Prostate gland (tissue), 2 donors: ENCODE measurements at regions not wholly inside any gene's neighbourhood (a gene's known extent, or its start where the extent isn't known, plus 50 kb on each side); places are given as distances from the start of the nearest gene placed in this dataset.

ENCODE experiments used
- DNase-seq: peaks from one replicate; pipeline ENCODE4 v3.0.0-alpha.2; 2019; ENCODE audit warnings: low spot score
- H3K27ac ChIP-seq, 2 donors: fragments of 200-600 bp; sonication (generic); 2 replicates each; pipeline ENCODE4 v1.5.1; 2017 to 2019
- H3K27me3 ChIP-seq: fragments of 200-600 bp; sonication (generic); replicated peaks from 2 replicates; pipeline ENCODE4 v1.5.1; 2019; ENCODE audit not compliant: insufficient read depth
- H3K36me3 ChIP-seq, 2 donors: fragments of 200-600 bp; sonication (generic); 1 replicate in 1 of 2; 2 replicates in 1 of 2; pipeline versions ENCODE4 v1.5.1 to v1.8.1; 2017 to 2019
- H3K4me1 ChIP-seq: fragments of 200-600 bp; sonication (generic); replicated peaks from 2 replicates; pipeline ENCODE4 v1.5.1; 2019
- H3K4me3 ChIP-seq, 2 donors: fragments of 200-600 bp; sonication (generic); 2 replicates each; pipeline ENCODE4 v1.5.1; 2017 to 2019
- H3K9me3 ChIP-seq: fragments of 200-600 bp; sonication (generic); 2 replicates; pipeline ENCODE4 v1.5.1; 2017
- CTCF ChIP-seq, 4 experiments: fragments of 200-600 bp in 2 of 4; fragments of 450-650 bp in 2 of 4; sonication (generic) in 2 of 4; IDR thresholded peaks; 1 replicate in 3 of 4; 2 replicates in 1 of 4; pipeline ENCODE4 v1.5.1; 2016 to 2019; ENCODE audit warnings: antibody characterized with exemption in 4 of 4, mild to moderate bottlenecking in 2 of 4, moderate library complexity in 2 of 4
- POLR2A ChIP-seq: fragments of 450-650 bp; IDR thresholded peaks from one replicate; pipeline ENCODE4 v1.6.1; 2016; ENCODE audit warnings: antibody characterized with exemption, mild to moderate bottlenecking
- POLR2AphosphoS5 ChIP-seq: sonication (generic); formaldehyde crosslinking; IDR thresholded peaks from one replicate; pipeline ENCODE4 v1.6.1; 2017; ENCODE audit warnings: antibody characterized with exemption
- WGBS: methylation state at CpG from one replicate; pipeline ENCODE4 v1.1.5; 2018; 5-methylcytosine and 5-hydroxymethylcytosine counted together
- intact Hi-C: fragments of 100-400 bp; cut with DNase I; formaldehyde crosslinking; loops from one replicate; pipeline ENCODE4 v1.14.2; 2022

GRCh38 chr18:41899535-41899934 is 55.5 kb upstream of the PIK3C3 start:
- no peaks in the 10 kb centered on the region for H3K4me1 ChIP-seq
- H3K4me3 ChIP-seq = no peak overlapping the region
- TF ChIP-seq POLR2A = no peak
- no peak for TF ChIP-seq CTCF (IDR thresholded peaks at IDR 0.05)
- no peak for DNase-seq
- no peaks in the 10 kb centered on the region for H3K27me3 ChIP-seq
- intact Hi-C loops = no loop called here
- no peaks in the 10 kb centered on the region for H3K9me3 ChIP-seq
- no peak overlapping the region for H3K27ac ChIP-seq
- H3K36me3 ChIP-seq = no peaks in the 10 kb centered on the region
- WGBS = 90% methylated on average over 2 of the region's 2 CpGs

GRCh38 chr18:41893432-41893831 is 61.6 kb upstream of the PIK3C3 start:
- Histone ChIP-seq H3K27me3 (no peaks in the 10 kb centered on the region), H3K4me1 (no peaks in the 10 kb centered on the region), H3K9me3 (no peaks in the 10 kb centered on the region), H3K27ac (no peak overlapping the region), H3K4me3 (no peak overlapping the region), H3K36me3 (no peaks in the 10 kb centered on the region)
- DNase-seq = no peak
- intact Hi-C loops = no loop called here
- TF ChIP-seq POLR2AphosphoS5 (no peak), POLR2A (no peak), CTCF (IDR thresholded peaks at IDR 0.05) (no peak)

GRCh38 chr18:41887100-41887499 is 67.9 kb upstream of the PIK3C3 start:
- intact Hi-C loops = no loop called here
- no peaks in the 10 kb centered on the region for H3K27me3 ChIP-seq
- no peaks in the 10 kb centered on the region for H3K9me3 ChIP-seq
- no peaks in the 10 kb centered on the region for H3K36me3 ChIP-seq
- DNase-seq = no peak
- 85% methylated on average over 1 of the region's 1 CpG for WGBS
- H3K4me1 ChIP-seq = no peaks in the 10 kb centered on the region
- no peak overlapping the region for H3K4me3 ChIP-seq
- no peak overlapping the region for H3K27ac ChIP-seq
- TF ChIP-seq POLR2A (no peak), CTCF (IDR thresholded peaks at IDR 0.05) (no peak), POLR2AphosphoS5 (no peak)

- 70% methylated on average over 12 of the region's 12 CpGs for WGBS
- TF ChIP-seq POLR2A = no peak
- TF ChIP-seq POLR2AphosphoS5 = no peak
- no peak for TF ChIP-seq CTCF (IDR thresholded peaks at IDR 0.05)
- H3K4me1 ChIP-seq = no peaks in the 10 kb centered on the region
- H3K9me3 ChIP-seq = no peaks in the 10 kb centered on the region
- DNase-seq = no peak
- H3K27ac ChIP-seq = no peak overlapping the region
- intact Hi-C loops = no loop called here
- H3K27me3 ChIP-seq = no peaks in the 10 kb centered on the region
- H3K36me3 ChIP-seq = no peaks in the 10 kb centered on the region
- no peak overlapping the region for H3K4me3 ChIP-seq
Observed at GRCh38 chr18:41886126-41886807, 68.8 kb upstream of the PIK3C3 start.

GRCh38 chr18:41881285-41881684 is 73.7 kb upstream of the PIK3C3 start:
- WGBS = 89% methylated on average over 3 of the region's 3 CpGs
- Histone ChIP-seq H3K9me3 (no peaks in the 10 kb centered on the region), H3K27ac (no peak overlapping the region), H3K4me1 (no peaks in the 10 kb centered on the region), H3K36me3 (no peaks in the 10 kb centered on the region), H3K4me3 (no peak overlapping the region), H3K27me3 (no peaks in the 10 kb centered on the region)
- no peak for DNase-seq
- intact Hi-C loops = no loop called here
- TF ChIP-seq CTCF (IDR thresholded peaks at IDR 0.05) (no peak), POLR2AphosphoS5 (no peak), POLR2A (no peak)
